ENCODE measurements at regions not wholly inside any gene's neighbourhood (a gene's known extent, or its start where the extent isn't known, plus 50 kb on each side); places are given as distances from the start of the nearest gene placed in this dataset.

GRCh38 chr12:111203969-111204368, 164.9 kb downstream of the PHETA1 start:
- Histone ChIP-seq H3K4me1 (ENCODE audit: control insufficient read depth in 3 of 3, insufficient read depth in 3 of 3, low read length in 3 of 3) (no peaks in the 10 kb centered on the region), H3K36me3 (ENCODE audit: control insufficient read depth in 3 of 3, insufficient read depth in 3 of 3, low read length in 3 of 3) (no peaks in the 10 kb centered on the region), H3K4me3 (ENCODE audit: low read length in 3 of 3) (no peak overlapping the region), H3K9ac (ENCODE audit: low read depth in 1 of 3, low read length in 3 of 3) (no peak overlapping the region), H3K27ac (ENCODE audit: low read depth, low read length) (no peak overlapping the region), H3K9me3 (ENCODE audit: control insufficient read depth in 3 of 3, low read length in 3 of 3) (no peaks in the 10 kb centered on the region), H3K27me3 (ENCODE audit: control insufficient read depth in 3 of 3, insufficient read depth in 3 of 3, low read length in 3 of 3) (peaks cover 18 to 46% (median 42%) of the 10 kb centered on the region in 3 donors)

GRCh38 chr12:111203446-111203845, 165.4 kb downstream of the PHETA1 start:
- H3K27ac ChIP-seq (ENCODE audit: low read depth, low read length): no peak overlapping the region
- no peaks in the 10 kb centered on the region for H3K4me1 ChIP-seq (ENCODE audit: control insufficient read depth in 3 of 3, insufficient read depth in 3 of 3, low read length in 3 of 3)
- no peak overlapping the region for H3K9ac ChIP-seq (ENCODE audit: low read depth in 1 of 3, low read length in 3 of 3)
- no peaks in the 10 kb centered on the region for H3K36me3 ChIP-seq (ENCODE audit: control insufficient read depth in 3 of 3, insufficient read depth in 3 of 3, low read length in 3 of 3)
- H3K27me3 ChIP-seq (ENCODE audit: control insufficient read depth in 3 of 3, insufficient read depth in 3 of 3, low read length in 3 of 3): peaks cover 18 to 51% (median 42%) of the 10 kb centered on the region in 3 donors
- H3K4me3 ChIP-seq (ENCODE audit: low read length in 3 of 3): no peak overlapping the region
- H3K9me3 ChIP-seq (ENCODE audit: control insufficient read depth in 3 of 3, low read length in 3 of 3): no peaks in the 10 kb centered on the region

- Histone ChIP-seq H3K36me3 (ENCODE audit: control insufficient read depth in 3 of 3, insufficient read depth in 3 of 3, low read length in 3 of 3) (no peaks in the 10 kb centered on the region), H3K4me1 (ENCODE audit: control insufficient read depth in 3 of 3, insufficient read depth in 3 of 3, low read length in 3 of 3) (no peaks in the 10 kb centered on the region), H3K27me3 (ENCODE audit: control insufficient read depth in 3 of 3, insufficient read depth in 3 of 3, low read length in 3 of 3) (peaks cover 18 to 55% (median 44%) of the 10 kb centered on the region in 3 donors), H3K27ac (ENCODE audit: low read depth, low read length) (no peak overlapping the region), H3K4me3 (ENCODE audit: low read length in 3 of 3) (no peak overlapping the region), H3K9me3 (ENCODE audit: control insufficient read depth in 3 of 3, low read length in 3 of 3) (no peaks in the 10 kb centered on the region), H3K9ac (ENCODE audit: low read depth in 1 of 3, low read length in 3 of 3) (no peak overlapping the region)
Observed at GRCh38 chr12:111202237-111202915, 166.5 kb downstream of the PHETA1 start.

GRCh38 chr12:111201495-111202236, 167.2 kb downstream of the PHETA1 start:
- Histone ChIP-seq H3K9me3 (ENCODE audit: control insufficient read depth in 3 of 3, low read length in 3 of 3) (no peaks in the 10 kb centered on the region), H3K9ac (ENCODE audit: low read depth in 1 of 3, low read length in 3 of 3) (no peak overlapping the region), H3K4me1 (ENCODE audit: control insufficient read depth in 3 of 3, insufficient read depth in 3 of 3, low read length in 3 of 3) (no peaks in the 10 kb centered on the region), H3K36me3 (ENCODE audit: control insufficient read depth in 3 of 3, insufficient read depth in 3 of 3, low read length in 3 of 3) (no peaks in the 10 kb centered on the region), H3K27ac (ENCODE audit: low read depth, low read length) (no peak overlapping the region), H3K4me3 (ENCODE audit: low read length in 3 of 3) (no peak overlapping the region), H3K27me3 (ENCODE audit: control insufficient read depth in 3 of 3, insufficient read depth in 3 of 3, low read length in 3 of 3) (peaks cover 18 to 53% (median 45%) of the 10 kb centered on the region in 3 donors)

- Histone ChIP-seq H3K27me3 (ENCODE audit: control insufficient read depth in 3 of 3, insufficient read depth in 3 of 3, low read length in 3 of 3) (peaks cover 18 to 59% (median 39%) of the 10 kb centered on the region in 3 donors), H3K27ac (ENCODE audit: low read depth, low read length) (no peak overlapping the region), H3K36me3 (ENCODE audit: control insufficient read depth in 3 of 3, insufficient read depth in 3 of 3, low read length in 3 of 3) (no peaks in the 10 kb centered on the region), H3K9ac (ENCODE audit: low read depth in 1 of 3, low read length in 3 of 3) (no peak overlapping the region), H3K4me1 (ENCODE audit: control insufficient read depth in 3 of 3, insufficient read depth in 3 of 3, low read length in 3 of 3) (no peaks in the 10 kb centered on the region), H3K9me3 (ENCODE audit: control insufficient read depth in 3 of 3, low read length in 3 of 3) (no peaks in the 10 kb centered on the region), H3K4me3 (ENCODE audit: low read length in 3 of 3) (no peak overlapping the region)
Observed at GRCh38 chr12:111201036-111201435, 167.9 kb downstream of the PHETA1 start.

- Histone ChIP-seq H3K27me3 (ENCODE audit: control insufficient read depth in 3 of 3, insufficient read depth in 3 of 3, low read length in 3 of 3) (peaks cover 23 to 59% (median 46%) of the 10 kb centered on the region in 3 donors), H3K4me1 (ENCODE audit: control insufficient read depth in 3 of 3, insufficient read depth in 3 of 3, low read length in 3 of 3) (no peaks in the 10 kb centered on the region), H3K27ac (ENCODE audit: low read depth, low read length) (no peak overlapping the region)
Observed at GRCh38 chr12:111197376-111197944, 171.4 kb downstream of the PHETA1 start.

GRCh38 chr12:111196532-111196931, 172.4 kb downstream of the PHETA1 start:
- Histone ChIP-seq H3K36me3 (ENCODE audit: control insufficient read depth in 3 of 3, insufficient read depth in 3 of 3, low read length in 3 of 3) (no peaks in the 10 kb centered on the region), H3K27me3 (ENCODE audit: control insufficient read depth in 3 of 3, insufficient read depth in 3 of 3, low read length in 3 of 3) (peaks cover 19 to 57% (median 44%) of the 10 kb centered on the region in 3 donors), H3K4me3 (ENCODE audit: low read length in 3 of 3) (no peak overlapping the region), H3K9ac (ENCODE audit: low read depth in 1 of 3, low read length in 3 of 3) (no peak overlapping the region), H3K27ac (ENCODE audit: low read depth, low read length) (no peak overlapping the region), H3K9me3 (ENCODE audit: control insufficient read depth in 3 of 3, low read length in 3 of 3) (no peaks in the 10 kb centered on the region), H3K4me1 (ENCODE audit: control insufficient read depth in 3 of 3, insufficient read depth in 3 of 3, low read length in 3 of 3) (no peaks in the 10 kb centered on the region)

More at GRCh38 chr12:111197376-111197944, 171.4 kb downstream of the PHETA1 start:
- Histone ChIP-seq H3K9me3 (ENCODE audit: control insufficient read depth in 3 of 3, low read length in 3 of 3) (no peaks in the 10 kb centered on the region), H3K9ac (ENCODE audit: low read depth in 1 of 3, low read length in 3 of 3) (no peak overlapping the region), H3K36me3 (ENCODE audit: control insufficient read depth in 3 of 3, insufficient read depth in 3 of 3, low read length in 3 of 3) (no peaks in the 10 kb centered on the region), H3K4me3 (ENCODE audit: low read length in 3 of 3) (no peak overlapping the region)

- Histone ChIP-seq H3K4me3 (ENCODE audit: low read length in 3 of 3) (no peak overlapping the region), H3K9ac (ENCODE audit: low read depth in 1 of 3, low read length in 3 of 3) (no peak overlapping the region), H3K27me3 (ENCODE audit: control insufficient read depth in 3 of 3, insufficient read depth in 3 of 3, low read length in 3 of 3) (peaks cover 14 to 52% (median 42%) of the 10 kb centered on the region in 3 donors), H3K27ac (ENCODE audit: low read depth, low read length) (no peak overlapping the region), H3K9me3 (ENCODE audit: control insufficient read depth in 3 of 3, low read length in 3 of 3) (no peaks in the 10 kb centered on the region), H3K4me1 (ENCODE audit: control insufficient read depth in 3 of 3, insufficient read depth in 3 of 3, low read length in 3 of 3) (no peaks in the 10 kb centered on the region), H3K36me3 (ENCODE audit: control insufficient read depth in 3 of 3, insufficient read depth in 3 of 3, low read length in 3 of 3) (no peaks in the 10 kb centered on the region)
Observed at GRCh38 chr12:111195316-111195715, 173.6 kb downstream of the PHETA1 start.

GRCh38 chr12:111194703-111195051, 174.2 kb downstream of the PHETA1 start:
- Histone ChIP-seq H3K36me3 (ENCODE audit: control insufficient read depth in 3 of 3, insufficient read depth in 3 of 3, low read length in 3 of 3) (no peaks in the 10 kb centered on the region), H3K9me3 (ENCODE audit: control insufficient read depth in 3 of 3, low read length in 3 of 3) (peaks cover 0 to 6% (median 0%) of the 10 kb centered on the region in 3 donors), H3K27me3 (ENCODE audit: control insufficient read depth in 3 of 3, insufficient read depth in 3 of 3, low read length in 3 of 3) (peaks cover 16 to 47% (median 43%) of the 10 kb centered on the region in 3 donors), H3K27ac (ENCODE audit: low read depth, low read length) (no peak overlapping the region), H3K4me3 (ENCODE audit: low read length in 3 of 3) (no peak overlapping the region), H3K4me1 (ENCODE audit: control insufficient read depth in 3 of 3, insufficient read depth in 3 of 3, low read length in 3 of 3) (no peaks in the 10 kb centered on the region), H3K9ac (ENCODE audit: low read depth in 1 of 3, low read length in 3 of 3) (no peak overlapping the region)

Measured in skeletal muscle tissue (tissue), 3 donors.